ENCODE measurements at regions not wholly inside any gene's neighbourhood (a gene's known extent, or its start where the extent isn't known, plus 50 kb on each side); places are given as distances from the start of the nearest gene placed in this dataset.

- TF ChIP-seq KLF17 (tag by site-specific recombination; IDR thresholded peaks at IDR 0.05) (no peak), ZNF112 (tag by site-specific recombination; IDR thresholded peaks at IDR 0.05) (no peak), ZNF248 (tag by site-specific recombination; IDR thresholded peaks at IDR 0.05) (no peak), PBX3 (CRISPR knock-in tag; IDR thresholded peaks at IDR 0.05) (no peak), ZNF645 (tag by site-specific recombination; IDR thresholded peaks at IDR 0.05) (no peak), ZNF202 (tag by site-specific recombination; IDR thresholded peaks at IDR 0.05; ENCODE audit: borderline replicate concordance) (no peak), ZNF560 (tag by site-specific recombination; IDR thresholded peaks at IDR 0.05; ENCODE audit: borderline replicate concordance) (no peak), INSM2 (tag by site-specific recombination; IDR thresholded peaks at IDR 0.05) (no peak), HOXD13 (CRISPR knock-in tag; IDR thresholded peaks at IDR 0.05; ENCODE audit: borderline replicate concordance) (no peak), CTCF (tag by site-specific recombination; IDR thresholded peaks at IDR 0.05) (no peak), ZFHX2 (tag by site-specific recombination; conservative IDR thresholded peaks at IDR 0.05) (no peak), ZNF311 (tag by site-specific recombination; IDR thresholded peaks at IDR 0.05; ENCODE audit: borderline replicate concordance) (no peak), ZNF544 (tag by site-specific recombination; IDR thresholded peaks at IDR 0.05) (no peak), ZNF623 (tag by site-specific recombination; IDR thresholded peaks at IDR 0.05) (no peak)
- Histone ChIP-seq H3K9me3 (ENCODE audit: control insufficient read depth, insufficient read depth, low read depth, low read length) (no peaks in the 10 kb centered on the region), H3K4me1 (ENCODE audit: control insufficient read depth, insufficient read depth, low read length) (no peaks in the 10 kb centered on the region), H3K36me3 (ENCODE audit: control insufficient read depth in 2 of 2, insufficient read depth in 1 of 2, low read length in 2 of 2) (no peaks in the 10 kb centered on the region), H3K4me3 (ENCODE audit: low read depth, low read length) (no peak overlapping the region), H3K27ac (ENCODE audit: extremely low read depth, low read depth, low read length) (no peak overlapping the region)
- ChIA-PET POLR2A (no interaction called here), CTCF (interaction anchor here (0.6 to 2.1 kb wide), 8 partner anchors 12 to 114 kb away, joined by 3 to 8 read pairs (median 3); no protein-coding TSS in a partner anchor)
These were observed 77.9 kb upstream of the NTRK3 start for GRCh38 chr15:88334436-88334835.

GRCh38 chr15:88331291-88331690, 74.8 kb upstream of the NTRK3 start:
- Histone ChIP-seq H3K27ac (ENCODE audit: extremely low read depth, low read depth, low read length) (no peak overlapping the region), H3K9me3 (ENCODE audit: control insufficient read depth, insufficient read depth, low read depth, low read length) (no peaks in the 10 kb centered on the region), H3K4me3 (ENCODE audit: low read depth, low read length) (no peak overlapping the region), H3K36me3 (ENCODE audit: control insufficient read depth in 2 of 2, insufficient read depth in 1 of 2, low read length in 2 of 2) (no peaks in the 10 kb centered on the region), H3K4me1 (ENCODE audit: control insufficient read depth, insufficient read depth, low read length) (no peaks in the 10 kb centered on the region)
- POLR2A ChIA-PET: no interaction called here
- CTCF ChIA-PET: interaction anchor here (0.5 to 3.1 kb wide), 39 partner anchors 9 to 766 kb away, joined by 3 to 21 read pairs (median 5); no protein-coding TSS in a partner anchor
- TF ChIP-seq CTCF (tag by site-specific recombination; IDR thresholded peaks at IDR 0.05): 0 out of 2 replicates have a peak, but pooled peaks have one; percentile 19
- TF ChIP-seq IKZF3 (tag by site-specific recombination; IDR thresholded peaks at IDR 0.05): no peak
- peak; percentile 60 for TF ChIP-seq PRDM10 (tag by site-specific recombination; IDR thresholded peaks at IDR 0.05)
- TF ChIP-seq ZNF175 (tag by site-specific recombination; IDR thresholded peaks at IDR 0.05): no peak
- peak; percentile 41; the same call in 1 of the 2 replicates for TF ChIP-seq ZNF654 (tag by site-specific recombination; IDR thresholded peaks at IDR 0.05; ENCODE audit: low read depth)

Measured in HEK293 (cell line).